MM.1S (cell line): ENCODE measurements at regions not wholly inside any gene's neighbourhood (a gene's known extent, or its start where the extent isn't known, plus 50 kb on each side); places are given as distances from the start of the nearest gene placed in this dataset.

ENCODE experiments used
- DNase-seq: peaks from one replicate; pipeline ENCODE4 v3.0.0-alpha.2; 2015
- H2AFZ ChIP-seq: fragments of 300-600 bp; sonication (generic); 2 replicates; pipeline ENCODE4 v1.6.0; 2016; ENCODE audit warnings: antibody characterized with exemption, low read length
- H3F3A ChIP-seq: fragments of 300-600 bp; sonication (generic); 2 replicates; pipeline ENCODE4 v1.6.1; 2016; ENCODE audit warnings: mild to moderate bottlenecking, antibody characterized with exemption, low read length, moderate library complexity, mixed read lengths; ENCODE audit not compliant: insufficient read depth
- H3K27ac ChIP-seq: fragments of 300-600 bp; sonication (generic); 2 replicates; pipeline ENCODE4 v1.5.1; 2016; ENCODE audit warnings: mild to moderate bottlenecking, low read length
- H3K27me3 ChIP-seq: fragments of 300-600 bp; sonication (generic); replicated peaks from 2 replicates; pipeline ENCODE4 v1.6.0; 2016; ENCODE audit warnings: low read length; ENCODE audit not compliant: insufficient read depth
- H3K36me3 ChIP-seq: fragments of 300-600 bp; sonication (generic); replicated peaks from 2 replicates; pipeline ENCODE4 v1.6.1; 2016; ENCODE audit warnings: mild to moderate bottlenecking, low read length, mixed read lengths; ENCODE audit not compliant: insufficient read depth
- H3K4me1 ChIP-seq: fragments of 300-600 bp; sonication (generic); 2 replicates; pipeline ENCODE4 v1.6.1; 2016; ENCODE audit warnings: low read length, mixed read lengths
- H3K4me2 ChIP-seq: fragments of 300-600 bp; sonication (generic); 2 replicates; pipeline ENCODE4 v1.6.0; 2016; ENCODE audit warnings: low read depth, low read length
- H3K4me3 ChIP-seq: fragments of 300-600 bp; sonication (generic); 2 replicates; pipeline ENCODE4 v1.5.1; 2016; ENCODE audit warnings: low read length, mixed read lengths
- H3K79me2 ChIP-seq: fragments of 300-600 bp; sonication (generic); 2 replicates; pipeline ENCODE4 v1.6.1; 2016; ENCODE audit warnings: mixed run types, low read length, mixed read lengths
- H3K9ac ChIP-seq: fragments of 300-600 bp; sonication (generic); 2 replicates; pipeline ENCODE4 v1.6.1; 2016; ENCODE audit warnings: low read length, mixed read lengths
- H3K9me2 ChIP-seq: fragments of 300-600 bp; sonication (generic); replicated peaks from 2 replicates; pipeline ENCODE4 v1.6.1; 2016; ENCODE audit warnings: mild to moderate bottlenecking, low read length, mixed read lengths; ENCODE audit not compliant: insufficient read depth
- H3K9me3 ChIP-seq: fragments of 300-600 bp; sonication (generic); replicated peaks from 2 replicates; pipeline ENCODE4 v1.6.1; 2016; ENCODE audit warnings: mild to moderate bottlenecking, low read length, mixed read lengths; ENCODE audit not compliant: insufficient read depth
- H4K20me1 ChIP-seq: fragments of 300-600 bp; sonication (generic); 2 replicates; pipeline ENCODE4 v1.6.1; 2016; ENCODE audit warnings: mild to moderate bottlenecking, low read length, moderate library complexity, mixed read lengths; ENCODE audit not compliant: insufficient read depth
- EZH2 ChIP-seq: fragments of 300-600 bp; sonication (generic); optimal IDR thresholded peaks from 2 replicates; pipeline ENCODE3; 2017; ENCODE audit warnings: low read depth, mild to moderate bottlenecking, antibody characterized with exemption, low read length, mixed read lengths
- EZH2phosphoT487 ChIP-seq: fragments of 300-600 bp; sonication (generic); IDR thresholded peaks from 2 replicates; pipeline ENCODE4 v1.6.1; 2018; ENCODE audit warnings: antibody characterized with exemption, low read length
- TF ChIP-seq, protein P1 (sequence below): fragments of 300-600 bp; sonication (generic); IDR thresholded peaks from 2 replicates; pipeline ENCODE4 v1.5.1; 2016; ENCODE audit warnings: antibody characterized with exemption, low read length, mixed read lengths

DNA sequence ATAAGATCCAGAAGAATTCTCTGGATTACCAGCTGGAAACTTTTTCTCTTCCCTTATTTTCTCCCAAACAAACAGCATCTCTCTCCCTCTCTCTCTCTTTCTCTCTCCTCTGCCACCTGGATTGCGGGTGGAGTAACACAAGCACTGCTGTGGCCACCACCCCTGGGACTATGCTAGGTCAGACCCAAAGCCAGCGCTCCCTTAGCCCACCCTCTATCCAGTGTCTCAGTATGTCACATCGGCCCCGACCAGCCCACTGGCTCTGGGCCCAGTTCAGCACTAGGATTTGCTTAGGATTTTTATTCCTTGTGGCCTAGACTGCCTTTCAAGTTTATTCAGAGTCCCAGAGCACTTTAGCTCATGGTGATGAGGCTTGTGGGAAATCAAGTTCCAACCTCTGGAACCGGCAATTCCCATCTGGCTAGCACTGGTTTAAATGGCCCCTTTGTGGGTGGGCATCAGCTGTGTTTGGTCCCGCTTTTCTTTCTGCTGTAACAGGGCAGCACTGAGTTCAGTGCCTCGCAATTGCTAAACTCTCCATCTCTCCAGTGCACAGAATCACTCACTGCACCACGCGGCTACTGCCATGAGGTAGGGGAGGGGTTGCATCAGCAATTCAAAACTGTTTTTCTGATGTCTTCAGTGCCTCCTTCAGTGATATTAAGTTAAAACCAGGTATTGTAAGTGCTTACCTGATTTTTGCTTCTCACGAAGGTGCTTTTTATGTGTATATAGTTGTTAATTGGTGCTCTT is 1623.1 kb downstream of the SLITRK5 start:
- Histone ChIP-seq H3K27ac (no peak overlapping the region), H3F3A (no peaks in the 10 kb centered on the region), H3K9me2 (no peaks in the 10 kb centered on the region), H3K9me3 (no peaks in the 10 kb centered on the region), H3K4me3 (no peak overlapping the region), H3K4me2 (no peak overlapping the region), H3K36me3 (no peaks in the 10 kb centered on the region), H3K27me3 (no peaks in the 10 kb centered on the region), H3K79me2 (no peaks in the 10 kb centered on the region), H3K4me1 (no peaks in the 10 kb centered on the region), H4K20me1 (no peaks in the 10 kb centered on the region), H3K9ac (no peak overlapping the region), H2AFZ (no peak overlapping the region)
- no peak for DNase-seq
- TF ChIP-seq EZH2phosphoT487 (no peak), EZH2 (no peak)
- TF ChIP-seq, protein P1, sequence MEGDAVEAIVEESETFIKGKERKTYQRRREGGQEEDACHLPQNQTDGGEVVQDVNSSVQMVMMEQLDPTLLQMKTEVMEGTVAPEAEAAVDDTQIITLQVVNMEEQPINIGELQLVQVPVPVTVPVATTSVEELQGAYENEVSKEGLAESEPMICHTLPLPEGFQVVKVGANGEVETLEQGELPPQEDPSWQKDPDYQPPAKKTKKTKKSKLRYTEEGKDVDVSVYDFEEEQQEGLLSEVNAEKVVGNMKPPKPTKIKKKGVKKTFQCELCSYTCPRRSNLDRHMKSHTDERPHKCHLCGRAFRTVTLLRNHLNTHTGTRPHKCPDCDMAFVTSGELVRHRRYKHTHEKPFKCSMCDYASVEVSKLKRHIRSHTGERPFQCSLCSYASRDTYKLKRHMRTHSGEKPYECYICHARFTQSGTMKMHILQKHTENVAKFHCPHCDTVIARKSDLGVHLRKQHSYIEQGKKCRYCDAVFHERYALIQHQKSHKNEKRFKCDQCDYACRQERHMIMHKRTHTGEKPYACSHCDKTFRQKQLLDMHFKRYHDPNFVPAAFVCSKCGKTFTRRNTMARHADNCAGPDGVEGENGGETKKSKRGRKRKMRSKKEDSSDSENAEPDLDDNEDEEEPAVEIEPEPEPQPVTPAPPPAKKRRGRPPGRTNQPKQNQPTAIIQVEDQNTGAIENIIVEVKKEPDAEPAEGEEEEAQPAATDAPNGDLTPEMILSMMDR = no peak

GRCh38 chr13:89307278-89307677 is 1636.1 kb downstream of the SLITRK5 start:
- Histone ChIP-seq H3K9ac (no peak overlapping the region), H3F3A (no peaks in the 10 kb centered on the region), H3K36me3 (no peaks in the 10 kb centered on the region), H3K9me3 (no peaks in the 10 kb centered on the region), H2AFZ (no peak overlapping the region), H3K79me2 (no peaks in the 10 kb centered on the region), H3K9me2 (no peaks in the 10 kb centered on the region), H3K27ac (no peak overlapping the region), H3K27me3 (no peaks in the 10 kb centered on the region), H4K20me1 (no peaks in the 10 kb centered on the region), H3K4me1 (no peaks in the 10 kb centered on the region), H3K4me3 (no peak overlapping the region), H3K4me2 (no peak overlapping the region)
- TF ChIP-seq, protein P1 = no peak
- TF ChIP-seq EZH2phosphoT487 (no peak), EZH2 (no peak)
- no peak for DNase-seq

GRCh38 chr13:89310943-89311672 is 1639.9 kb downstream of the SLITRK5 start:
- H3K27me3 ChIP-seq = no peaks in the 10 kb centered on the region
- no peak overlapping the region for H3K4me2 ChIP-seq
- no peak overlapping the region for H3K27ac ChIP-seq
- H3K4me1 ChIP-seq = no peaks in the 10 kb centered on the region
- H4K20me1 ChIP-seq = no peaks in the 10 kb centered on the region
- no peaks in the 10 kb centered on the region for H3F3A ChIP-seq
- no peaks in the 10 kb centered on the region for H3K9me3 ChIP-seq
- no peak for TF ChIP-seq EZH2
- TF ChIP-seq EZH2phosphoT487 = no peak
- TF ChIP-seq, protein P1 = no peak
- H2AFZ ChIP-seq = no peak overlapping the region
- no peaks in the 10 kb centered on the region for H3K9me2 ChIP-seq
- H3K4me3 ChIP-seq = no peak overlapping the region
- DNase-seq = no peak
- H3K9ac ChIP-seq = no peak overlapping the region
- no peaks in the 10 kb centered on the region for H3K79me2 ChIP-seq
- H3K36me3 ChIP-seq = no peaks in the 10 kb centered on the region
